DMS153 (cell line): ENCODE measurements at regions not wholly inside any gene's neighbourhood (a gene's known extent, or its start where the extent isn't known, plus 50 kb on each side); places are given as distances from the start of the nearest gene placed in this dataset.
"Not testable (repeated sequence)": the region's sequence is repeated elsewhere in the genome, so short reads cannot be mapped to it uniquely, and the experiment has no call there.

Experiments
- DNase-seq: peaks from one replicate; lab custom pipeline; 2025; lab: John Stamatoyannopoulos, UW

DNA sequence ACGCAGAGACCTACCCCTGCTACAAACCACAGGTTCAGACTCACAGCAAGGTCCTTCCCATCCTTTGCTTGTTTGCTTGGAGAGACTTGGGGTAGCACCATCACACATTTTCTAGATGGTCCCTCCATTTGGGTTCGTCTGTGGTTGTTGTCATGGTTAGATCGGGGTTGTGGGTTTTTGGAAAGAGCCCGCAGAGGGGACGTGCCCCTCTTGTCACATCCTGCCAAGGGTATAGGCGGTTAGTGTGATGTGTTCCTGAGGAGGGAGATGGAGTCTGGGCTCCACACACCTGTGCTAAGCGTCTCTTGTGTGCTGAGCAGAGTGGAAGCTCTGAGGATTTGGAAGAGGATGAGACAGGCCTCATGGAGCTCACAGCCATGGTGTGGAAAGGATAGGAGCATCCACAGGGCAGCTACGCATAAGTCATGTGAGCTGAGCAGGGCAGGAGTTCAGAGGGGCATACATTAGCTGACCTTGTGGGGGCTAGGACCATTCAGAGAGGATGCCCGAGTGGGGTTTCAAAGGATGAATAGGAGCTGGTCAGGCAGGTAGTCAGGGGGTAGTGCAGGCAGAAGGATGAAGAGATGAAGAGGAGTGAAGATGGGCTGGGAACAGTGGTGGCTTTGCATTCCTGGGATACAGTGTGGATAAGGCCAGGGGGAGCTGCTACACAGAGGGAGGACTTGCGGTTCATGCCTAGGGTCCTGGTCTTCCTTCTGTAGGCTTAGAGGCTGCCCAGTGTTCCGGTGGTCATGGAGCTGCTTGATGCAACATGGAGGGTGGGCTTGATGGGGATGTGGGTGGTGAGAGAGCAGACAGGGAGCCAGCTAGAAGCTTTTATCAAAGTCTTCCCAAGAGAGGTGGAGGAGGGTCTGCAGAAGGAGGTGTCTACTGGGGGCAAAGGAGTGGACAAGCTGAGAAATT lies 62.9 kb downstream of the ACKR3 start:
- no peak for DNase-seq

DNA sequence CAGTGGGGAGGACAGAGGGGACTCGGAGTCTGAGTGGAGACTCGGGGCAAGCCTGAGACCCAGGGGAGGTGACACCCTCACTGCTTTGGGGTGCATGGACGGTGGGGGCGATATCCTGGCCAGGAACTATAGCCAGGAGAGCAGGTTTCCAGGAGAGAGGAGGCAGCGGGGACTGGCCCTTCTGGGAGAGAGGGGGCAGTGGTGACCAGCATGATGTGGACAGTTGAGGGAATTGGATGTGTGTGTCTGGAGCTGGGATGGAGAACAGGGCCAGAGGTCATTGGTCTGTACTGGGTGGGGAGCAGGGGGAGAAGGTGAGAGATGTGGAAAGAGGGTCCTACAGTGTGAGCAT lies 63.6 kb downstream of the ACKR3 start:
- DNase-seq, result no peak

DNA sequence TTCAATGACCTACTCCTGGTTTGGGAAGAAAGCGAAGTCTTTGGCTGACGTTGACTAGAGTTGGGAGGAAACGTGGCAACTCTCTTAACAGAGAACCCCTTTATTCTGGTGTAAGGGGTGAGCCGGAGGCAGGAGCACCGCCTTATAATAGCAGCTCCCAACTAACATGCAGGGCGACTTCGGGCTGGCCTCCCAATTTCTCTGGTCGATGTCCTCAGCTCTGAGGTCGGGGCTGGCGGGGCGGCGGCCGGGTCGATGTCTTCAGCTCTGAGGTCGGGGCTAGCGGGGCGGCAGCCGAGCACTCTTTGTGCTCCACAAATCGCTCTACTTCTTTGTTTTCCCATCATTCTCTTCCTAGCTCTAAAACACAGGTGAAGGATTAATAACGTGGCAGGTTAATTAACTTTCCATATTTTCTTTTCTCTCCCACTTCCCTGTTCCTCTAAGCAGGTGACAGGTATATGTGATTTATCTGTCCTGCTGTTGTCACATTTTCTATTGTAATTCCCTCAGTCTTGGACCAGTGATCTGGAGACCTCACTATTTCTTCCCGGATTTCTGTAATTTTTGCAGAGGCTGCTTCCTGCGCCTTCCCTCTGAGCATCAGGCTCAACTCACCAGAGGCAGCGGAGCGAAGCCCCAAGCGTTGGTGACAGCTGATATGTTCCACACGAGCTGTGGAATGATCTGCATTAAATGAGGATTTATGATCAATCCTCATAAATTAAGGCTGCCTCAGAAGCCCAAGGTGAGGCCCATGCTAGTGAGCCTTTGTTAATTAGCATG lies 64.3 kb downstream of the ACKR3 start:
- no peak for DNase-seq

DNA sequence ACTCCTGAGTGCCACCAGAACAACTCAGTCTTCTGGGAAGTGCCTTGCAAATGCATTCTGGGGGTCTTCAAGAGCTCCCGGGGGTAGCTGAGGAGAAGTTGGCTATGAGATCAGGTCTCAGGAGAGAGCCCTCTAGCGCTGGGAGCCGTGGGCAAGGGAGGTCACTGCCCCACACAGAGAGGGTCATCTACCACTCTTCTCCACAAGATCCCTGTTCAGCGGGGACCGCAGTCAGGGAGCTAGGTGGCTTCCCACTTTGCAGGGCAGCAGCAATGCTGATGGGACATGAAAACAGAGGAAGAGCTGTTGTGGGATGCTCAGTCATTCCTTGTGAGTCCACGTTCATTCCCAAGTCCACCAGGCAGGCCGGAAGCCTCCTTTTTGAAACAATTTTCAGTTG lies 66.6 kb downstream of the ACKR3 start:
- no peak for DNase-seq

DNA sequence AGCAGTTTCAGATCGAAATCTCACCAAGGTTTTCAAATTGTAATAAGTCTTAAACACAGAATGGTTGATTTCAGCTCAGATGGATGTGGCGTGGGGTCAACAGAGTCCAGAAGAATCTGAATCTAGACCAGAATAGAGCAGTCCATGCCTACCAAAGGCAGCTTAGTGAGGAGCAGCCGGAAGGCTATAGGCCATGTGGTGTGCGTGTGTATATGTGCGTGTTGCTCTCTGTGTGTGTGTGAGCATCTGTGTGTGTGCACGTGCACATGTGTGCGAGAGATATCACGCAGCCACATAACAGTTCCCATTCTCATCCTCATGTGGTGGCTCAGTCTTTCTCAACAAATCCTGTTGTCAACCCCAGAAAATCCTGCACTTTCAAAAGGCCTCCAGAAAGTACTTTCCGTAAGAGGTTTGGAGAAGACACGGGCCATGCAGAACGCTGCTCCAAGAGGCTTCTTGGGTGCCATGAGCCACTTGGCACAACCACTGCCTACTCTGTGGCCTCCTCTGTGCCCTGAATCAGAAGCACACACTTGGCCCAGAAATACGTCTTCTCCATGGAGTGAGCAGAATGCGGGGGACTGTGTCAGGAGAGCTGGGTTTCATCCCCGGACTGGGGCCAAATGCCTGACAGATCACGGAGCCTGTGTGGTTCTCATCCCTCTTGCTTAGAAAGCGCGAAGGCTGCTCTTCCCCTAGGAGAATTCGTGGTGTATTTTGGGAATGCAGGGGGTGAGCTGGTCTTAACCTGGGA lies 67.3 kb downstream of the ACKR3 start:
- no peak for DNase-seq

DNA sequence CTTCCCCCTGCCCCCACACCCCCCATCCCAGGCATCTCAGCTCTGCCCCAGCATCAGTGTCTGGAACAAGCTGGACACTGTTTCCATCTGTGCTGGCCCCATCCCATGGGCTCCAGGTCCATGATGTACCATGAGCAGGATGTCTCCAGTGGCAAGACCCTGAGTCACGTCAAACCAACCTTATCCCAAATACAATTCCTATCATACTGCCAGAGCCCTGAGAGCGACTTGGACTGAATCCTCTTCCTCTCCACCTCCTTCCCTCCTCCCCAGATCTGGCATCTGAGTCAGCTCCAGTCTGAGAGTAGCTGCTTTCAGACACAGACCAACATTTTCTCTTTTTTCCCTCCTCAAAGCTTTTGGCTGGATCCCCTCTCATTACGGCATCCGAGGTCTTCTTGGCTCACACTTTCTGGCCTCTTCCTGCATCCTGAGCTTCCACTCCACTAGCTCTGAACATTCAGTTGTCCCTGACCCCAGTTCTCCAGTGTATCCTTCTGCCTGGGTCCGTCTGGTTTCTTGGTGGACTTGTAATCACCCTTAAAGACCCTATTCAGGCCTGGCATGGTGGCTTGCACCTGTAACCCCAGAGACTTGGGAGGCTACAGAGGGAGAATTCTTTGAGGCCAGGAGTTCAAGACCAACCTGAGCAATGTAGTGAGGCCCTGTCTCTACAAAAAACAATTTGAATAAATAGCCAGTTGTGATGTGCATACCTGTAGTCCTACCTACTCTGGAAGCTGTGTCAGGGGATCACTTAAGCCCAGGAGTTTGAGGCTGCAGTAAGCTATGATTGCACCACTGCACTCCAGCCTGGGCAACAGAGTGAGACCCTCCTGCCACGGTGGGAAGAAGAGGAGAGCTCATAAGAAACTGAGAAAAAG lies 68.3 kb downstream of the ACKR3 start:
- DNase-seq, result no peak

DNA sequence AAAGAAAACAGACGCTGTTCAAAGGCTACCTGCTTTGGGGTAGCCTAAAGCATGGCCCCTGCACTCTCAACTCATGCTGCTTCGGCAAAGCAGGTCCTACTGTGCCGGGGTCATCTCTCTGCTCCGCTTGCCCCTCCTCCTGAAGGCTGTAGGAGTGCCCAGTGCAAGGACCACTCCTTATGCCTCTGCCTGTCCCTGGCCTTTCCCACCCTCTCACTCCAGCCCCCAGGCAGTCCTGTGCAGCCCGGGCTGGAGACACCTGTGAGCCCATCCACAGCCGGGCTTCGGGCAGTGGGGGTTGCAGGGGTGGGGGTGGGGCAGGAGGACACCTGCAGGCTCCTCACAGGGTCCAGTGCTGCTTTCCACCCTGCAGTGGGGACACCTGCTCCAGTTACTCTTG lies 69.1 kb downstream of the ACKR3 start:
- DNase-seq, result no peak

DNA sequence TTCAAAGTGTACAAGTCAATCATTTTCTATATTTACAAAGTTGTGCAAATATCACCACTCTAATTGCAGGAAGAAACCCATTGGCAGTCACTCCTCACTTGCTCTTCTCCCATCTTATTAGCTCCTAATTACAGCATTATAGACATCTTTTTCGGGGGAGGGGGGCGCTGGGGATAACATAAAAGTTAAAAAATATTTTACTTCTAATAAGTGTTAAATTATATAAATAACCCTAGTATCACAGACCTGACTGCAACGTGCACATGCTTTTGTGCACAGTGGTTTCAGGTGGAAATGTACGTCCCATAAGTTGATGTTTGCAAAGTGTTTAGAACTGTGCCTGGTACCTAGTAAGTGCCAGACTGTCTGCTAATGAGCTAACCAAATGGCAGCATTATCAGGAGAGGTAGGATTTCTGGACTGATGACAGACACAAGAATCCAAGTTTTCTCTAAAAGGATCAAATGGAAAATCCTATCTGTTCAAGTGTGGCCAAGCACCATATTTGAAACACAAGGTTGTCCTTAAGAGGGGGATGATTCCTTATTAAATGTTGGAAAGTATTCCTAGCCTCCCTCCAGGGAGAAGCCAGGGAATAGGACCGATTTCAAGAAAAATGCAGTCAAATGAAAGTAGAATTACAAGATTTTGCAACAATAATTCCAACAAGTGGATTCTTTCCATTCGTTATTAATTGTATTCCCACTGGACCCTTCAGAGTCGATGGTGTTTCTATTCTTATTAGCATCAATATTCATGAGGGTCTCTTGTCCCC lies 70.0 kb downstream of the ACKR3 start:
- DNase-seq, result no peak

DNA sequence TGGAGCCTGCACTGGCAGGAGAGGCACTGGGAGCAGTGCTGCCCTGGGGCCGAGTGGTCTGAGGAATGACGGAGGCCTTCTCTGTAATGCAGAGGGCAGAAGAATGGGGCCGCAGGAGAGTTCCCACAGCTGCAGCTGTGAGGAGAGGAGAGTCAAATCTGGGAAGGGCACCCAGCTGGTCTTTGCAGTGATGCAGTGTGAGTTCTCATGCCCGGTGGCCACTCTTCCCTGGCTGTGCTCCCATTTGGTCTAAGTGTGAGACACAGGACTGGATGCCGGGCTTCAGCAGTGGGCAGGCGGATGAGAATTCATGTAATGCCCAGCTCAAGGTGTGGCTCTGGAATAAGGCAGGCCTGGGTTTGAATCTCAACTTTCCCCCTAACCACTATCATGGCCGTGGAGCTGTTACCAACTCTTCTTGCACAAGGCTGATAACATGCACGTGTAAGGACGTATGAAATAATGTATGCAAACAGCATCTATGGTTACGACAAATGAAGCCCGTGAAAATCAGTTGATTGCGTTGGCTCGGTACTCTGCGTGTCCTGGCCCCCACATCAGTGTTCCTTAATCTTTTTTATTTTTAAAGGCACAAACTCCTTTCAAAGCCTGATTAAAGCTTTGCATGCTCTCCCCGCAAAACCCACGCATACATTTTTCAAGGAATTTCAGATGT lies 71.6 kb downstream of the ACKR3 start:
- no peak for DNase-seq

DNA sequence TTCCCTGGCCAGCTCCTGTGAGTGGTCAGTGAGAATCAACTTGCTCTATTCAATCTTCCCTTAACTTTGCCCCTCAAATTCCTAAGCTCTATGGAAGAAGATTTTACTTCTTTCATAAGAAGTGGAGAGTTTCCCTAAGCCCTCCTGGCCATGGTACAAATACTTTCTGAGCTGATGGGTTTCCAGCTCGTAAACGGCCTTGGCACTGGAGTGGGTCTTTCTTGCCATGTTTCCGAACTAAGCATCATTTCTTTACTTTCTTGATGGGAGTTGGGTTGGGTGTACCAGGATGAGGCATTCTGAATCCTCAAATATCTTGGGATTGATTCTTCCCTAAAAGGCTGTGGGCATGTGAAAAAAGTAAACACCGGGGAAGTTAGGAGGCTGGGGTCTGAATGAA lies 72.5 kb downstream of the ACKR3 start:
- DNase-seq, result no peak

DNA sequence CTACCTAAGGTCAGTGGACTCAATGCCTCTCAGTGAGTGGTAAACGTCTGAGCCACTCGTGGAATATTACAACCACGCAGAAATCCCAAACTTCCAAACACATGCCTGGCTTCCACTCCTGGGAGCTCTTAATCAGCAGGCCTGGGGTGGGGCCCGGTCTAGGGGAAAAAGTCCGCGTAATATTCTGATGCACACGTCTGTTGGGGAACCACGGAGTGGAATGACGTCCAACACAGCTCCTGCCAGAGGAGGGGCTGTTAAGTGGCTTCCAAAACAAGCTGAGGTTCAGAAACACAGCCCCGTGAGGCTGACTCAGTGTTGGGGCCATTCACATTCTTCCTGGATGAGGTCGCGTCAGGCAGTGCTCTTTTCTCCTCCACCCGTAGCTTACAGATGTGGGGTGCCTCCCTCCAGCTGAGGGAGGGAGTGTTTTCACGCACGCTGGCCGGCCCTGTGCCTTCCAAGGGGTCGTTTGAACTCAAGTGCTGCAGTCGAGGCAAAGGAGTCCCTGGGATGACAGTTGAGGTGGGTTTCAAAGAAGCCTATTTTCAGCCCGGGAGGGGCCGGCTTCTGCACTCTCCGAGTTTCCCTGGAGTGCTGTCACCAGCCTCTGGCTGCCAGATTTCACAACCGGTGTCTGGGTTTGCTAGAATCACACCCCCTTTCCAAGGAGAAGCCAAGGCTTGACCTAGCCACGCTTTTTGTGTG lies 73.1 kb downstream of the ACKR3 start:
- no peak for DNase-seq

DNA sequence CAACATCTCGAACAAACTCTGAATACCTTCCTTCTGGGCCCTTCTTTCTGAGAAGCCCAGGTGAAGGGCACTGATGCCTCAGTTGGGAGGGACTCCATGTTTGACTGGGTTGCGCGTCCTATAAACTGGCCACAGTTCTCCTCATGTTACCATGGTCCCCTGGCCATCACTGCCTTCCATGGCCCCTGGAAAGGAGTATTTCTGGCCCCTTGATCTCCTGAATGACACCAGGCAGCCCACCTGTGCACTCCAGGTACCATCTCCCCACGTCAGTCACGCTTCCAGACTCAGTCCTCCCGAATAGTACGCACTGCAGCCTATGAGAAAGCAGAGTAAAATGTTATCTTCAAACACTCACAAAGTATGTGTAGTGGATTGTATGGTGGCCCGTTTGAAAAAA lies 73.9 kb downstream of the ACKR3 start:
- no peak for DNase-seq

DNA sequence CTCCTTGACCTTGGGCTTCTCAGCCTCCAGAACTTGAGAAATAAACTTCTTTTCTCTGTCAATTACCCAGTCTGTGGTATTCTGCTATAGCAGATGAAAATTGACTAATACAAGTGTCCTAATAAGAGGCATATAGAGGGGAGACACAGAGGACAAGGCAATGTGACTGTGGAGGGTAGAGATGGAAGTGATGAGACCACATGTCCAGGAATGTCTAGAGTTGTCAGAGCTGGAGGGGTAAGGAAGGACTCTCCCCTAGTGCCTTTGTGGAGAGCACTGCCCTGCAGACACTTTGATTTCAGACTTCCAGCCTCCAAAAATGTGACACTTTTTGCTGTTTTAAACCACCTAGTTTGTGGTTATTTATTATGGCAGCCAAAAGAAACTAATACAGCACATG lies 74.4 kb downstream of the ACKR3 start:
- no peak for DNase-seq

DNA sequence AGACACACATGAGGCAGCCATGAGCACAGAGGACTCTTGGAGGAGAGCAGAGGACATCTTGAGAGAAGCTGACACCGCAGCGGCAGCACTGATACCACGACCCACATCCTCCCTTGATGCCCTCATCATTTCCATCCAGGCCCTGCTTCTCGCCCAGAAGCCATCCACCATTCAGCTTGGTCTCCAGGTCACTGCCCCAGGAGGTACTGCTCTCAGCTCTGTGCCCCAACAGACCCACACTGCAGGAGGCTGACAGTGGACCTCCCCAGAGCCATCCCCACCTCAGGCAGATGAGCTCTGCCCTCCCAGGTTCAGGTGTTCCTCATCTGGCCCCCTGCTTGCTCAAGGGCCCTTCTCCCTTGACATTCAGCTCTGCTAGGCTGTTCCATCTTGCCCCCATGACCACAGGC lies 74.9 kb downstream of the ACKR3 start:
- no peak for DNase-seq

DNA sequence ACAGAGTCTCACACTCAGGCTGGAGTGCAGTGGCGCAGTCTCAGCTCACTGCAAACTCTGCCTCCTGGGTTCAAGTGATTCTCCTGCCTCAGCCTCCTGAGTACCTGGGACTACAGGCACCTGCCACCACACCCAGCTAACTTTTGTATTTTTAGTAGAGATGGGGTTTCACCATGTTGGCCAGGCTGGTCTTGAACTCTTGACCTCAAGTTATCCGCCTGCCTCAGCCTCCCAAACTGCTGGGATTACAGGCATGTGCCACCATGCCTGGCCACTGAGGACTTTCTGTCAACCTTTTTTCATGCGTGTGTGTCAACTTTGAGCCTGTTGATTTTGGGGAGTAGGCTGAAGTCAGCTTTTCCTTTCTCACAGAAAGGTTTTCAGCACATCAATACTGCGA lies 75.5 kb downstream of the ACKR3 start:
- not testable (repeated sequence) for DNase-seq

DNA sequence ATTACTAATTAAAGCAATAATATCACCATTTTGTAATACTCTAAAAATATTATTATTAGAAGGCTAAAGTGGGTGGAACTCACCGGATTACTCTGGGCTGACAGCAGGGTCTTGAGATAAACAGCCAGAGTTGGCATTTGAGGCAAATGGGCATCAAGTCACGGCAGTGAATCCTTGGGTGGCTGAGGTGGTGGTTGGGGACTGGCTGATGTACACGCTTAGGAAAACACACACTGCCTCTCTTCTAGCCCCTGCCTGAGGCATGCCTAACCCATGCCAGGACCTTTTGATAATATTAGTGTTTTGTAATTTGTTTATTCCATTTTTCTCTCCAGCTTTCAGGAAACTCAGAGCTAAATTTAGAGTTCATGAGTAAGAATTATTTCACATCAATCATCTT lies 76.8 kb downstream of the ACKR3 start:
- DNase-seq, result no peak

DNA sequence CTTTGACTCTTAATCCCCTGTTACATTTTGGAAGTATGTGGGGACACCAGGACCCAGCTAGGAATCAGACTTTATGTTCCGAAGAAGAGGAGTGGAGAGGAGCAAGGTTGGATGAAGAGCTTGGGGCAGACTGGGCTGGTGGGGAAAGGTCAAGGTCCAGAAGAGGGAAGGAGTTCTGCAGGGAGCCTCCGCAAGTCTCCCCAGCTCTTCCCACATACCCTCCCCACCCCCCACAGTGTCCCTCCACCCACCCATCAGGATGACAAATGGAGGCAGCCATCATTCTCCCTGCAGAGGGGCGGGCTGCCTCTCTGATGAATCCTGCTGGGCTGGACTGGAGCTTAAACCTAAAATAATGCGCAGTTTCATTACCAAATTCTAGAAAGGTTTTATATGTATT lies 77.2 kb downstream of the ACKR3 start:
- no peak for DNase-seq

DNA sequence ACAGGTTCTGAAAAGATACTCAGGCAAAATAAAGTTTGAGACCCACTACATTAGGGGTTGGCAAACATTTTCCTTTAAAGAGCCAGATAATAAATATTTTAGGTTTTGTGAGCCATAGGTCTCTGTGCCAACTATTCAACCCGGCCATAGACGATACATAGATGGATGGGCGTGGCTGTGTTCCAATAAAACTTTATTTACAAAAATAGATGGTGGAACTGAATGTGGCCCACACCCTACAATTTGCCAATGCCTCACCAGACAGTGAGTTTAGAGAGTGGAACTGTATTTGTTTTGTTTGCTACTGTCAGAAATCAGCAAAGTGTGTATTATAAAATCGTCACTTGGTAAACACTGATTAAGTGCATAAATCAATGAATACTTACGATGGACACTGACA lies 78.0 kb downstream of the ACKR3 start:
- no peak for DNase-seq

DNA sequence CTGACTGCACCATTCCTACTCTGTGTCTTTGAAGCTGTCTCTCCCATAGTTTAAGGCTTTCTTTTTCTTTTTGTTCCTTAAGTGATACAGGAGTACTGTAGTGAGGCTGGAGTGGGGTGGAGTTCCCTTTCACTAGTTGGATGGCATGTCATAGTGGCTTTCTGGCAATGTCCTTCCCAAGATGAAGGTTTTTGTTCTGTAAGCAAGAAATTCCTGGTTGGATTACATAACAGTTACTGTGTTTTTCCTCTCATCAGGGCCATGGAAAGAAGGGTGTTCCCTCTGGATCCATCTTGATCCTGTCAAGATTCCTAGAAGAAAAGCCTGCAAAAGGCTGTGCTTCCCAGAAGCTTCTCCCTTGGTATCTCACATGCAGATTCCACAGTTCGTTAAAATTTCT lies 84.2 kb downstream of the ACKR3 start:
- DNase-seq, result no peak

DNA sequence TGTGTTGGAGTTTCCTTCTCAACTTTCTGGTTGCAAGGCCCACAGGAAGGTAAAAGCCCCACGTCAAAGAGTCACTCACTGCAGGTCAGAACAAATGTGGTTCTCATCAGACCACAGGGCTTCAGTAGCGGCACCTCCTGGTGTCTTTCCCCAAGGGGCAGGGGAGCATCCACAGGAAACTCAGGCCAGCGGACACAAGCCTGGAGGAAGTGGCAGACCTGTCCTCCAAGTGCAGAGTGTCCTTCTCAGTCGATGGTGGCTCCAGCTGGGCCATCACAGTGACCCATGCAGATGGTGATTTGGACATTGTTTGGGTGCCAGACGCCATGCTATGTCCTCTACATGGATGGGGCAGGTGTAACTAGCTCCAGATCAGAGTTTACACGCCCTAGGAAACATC lies 84.9 kb downstream of the ACKR3 start:
- DNase-seq, result no peak
